ENCODE measurements at regions not wholly inside any gene's neighbourhood (a gene's known extent, or its start where the extent isn't known, plus 50 kb on each side); places are given as distances from the start of the nearest gene placed in this dataset.

- TF ChIP-seq, protein P1, sequence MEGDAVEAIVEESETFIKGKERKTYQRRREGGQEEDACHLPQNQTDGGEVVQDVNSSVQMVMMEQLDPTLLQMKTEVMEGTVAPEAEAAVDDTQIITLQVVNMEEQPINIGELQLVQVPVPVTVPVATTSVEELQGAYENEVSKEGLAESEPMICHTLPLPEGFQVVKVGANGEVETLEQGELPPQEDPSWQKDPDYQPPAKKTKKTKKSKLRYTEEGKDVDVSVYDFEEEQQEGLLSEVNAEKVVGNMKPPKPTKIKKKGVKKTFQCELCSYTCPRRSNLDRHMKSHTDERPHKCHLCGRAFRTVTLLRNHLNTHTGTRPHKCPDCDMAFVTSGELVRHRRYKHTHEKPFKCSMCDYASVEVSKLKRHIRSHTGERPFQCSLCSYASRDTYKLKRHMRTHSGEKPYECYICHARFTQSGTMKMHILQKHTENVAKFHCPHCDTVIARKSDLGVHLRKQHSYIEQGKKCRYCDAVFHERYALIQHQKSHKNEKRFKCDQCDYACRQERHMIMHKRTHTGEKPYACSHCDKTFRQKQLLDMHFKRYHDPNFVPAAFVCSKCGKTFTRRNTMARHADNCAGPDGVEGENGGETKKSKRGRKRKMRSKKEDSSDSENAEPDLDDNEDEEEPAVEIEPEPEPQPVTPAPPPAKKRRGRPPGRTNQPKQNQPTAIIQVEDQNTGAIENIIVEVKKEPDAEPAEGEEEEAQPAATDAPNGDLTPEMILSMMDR (IDR thresholded peaks at IDR 0.05), result no peak
- no peak for TF ChIP-seq POLR2A (IDR thresholded peaks at IDR 0.05)
Observed at GRCh38 chr1:170470121-170470520, 61.8 kb upstream of the GORAB start.

Data from Peyer's patch (tissue), 4 donors.